HG03135 (cell line): ENCODE measurements at regions not wholly inside any gene's neighbourhood (a gene's known extent, or its start where the extent isn't known, plus 50 kb on each side); places are given as distances from the start of the nearest gene placed in this dataset.

Source experiments
- ATAC-seq: cut with Tn5 transposase; IDR thresholded peaks from one replicate; pipeline ENCODE4 v1.9.1; 2021; ENCODE audit warnings: mild to moderate bottlenecking, moderate library complexity; ENCODE audit not compliant: unreplicated experiment

DNA sequence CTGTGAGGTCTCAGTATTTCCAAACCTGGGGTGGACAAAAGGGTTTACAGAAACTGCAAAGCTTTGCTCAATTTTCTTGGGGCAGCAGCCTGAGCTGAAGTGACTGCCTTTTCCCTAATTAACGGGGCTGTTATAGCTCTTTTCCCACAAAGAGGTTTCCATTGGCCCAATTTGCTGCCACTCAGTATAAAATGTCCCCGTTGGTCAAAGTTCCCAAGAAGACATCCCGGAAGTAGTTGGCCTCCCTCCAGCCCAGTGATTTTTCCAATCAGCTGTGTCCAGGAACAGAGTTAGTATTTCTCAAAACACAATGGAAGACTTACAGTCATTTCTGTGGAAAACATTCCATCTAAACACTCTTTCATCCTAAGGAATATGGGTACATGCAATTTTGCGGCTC is 643.6 kb downstream of the ACTL7B start:
- no peak for ATAC-seq

DNA sequence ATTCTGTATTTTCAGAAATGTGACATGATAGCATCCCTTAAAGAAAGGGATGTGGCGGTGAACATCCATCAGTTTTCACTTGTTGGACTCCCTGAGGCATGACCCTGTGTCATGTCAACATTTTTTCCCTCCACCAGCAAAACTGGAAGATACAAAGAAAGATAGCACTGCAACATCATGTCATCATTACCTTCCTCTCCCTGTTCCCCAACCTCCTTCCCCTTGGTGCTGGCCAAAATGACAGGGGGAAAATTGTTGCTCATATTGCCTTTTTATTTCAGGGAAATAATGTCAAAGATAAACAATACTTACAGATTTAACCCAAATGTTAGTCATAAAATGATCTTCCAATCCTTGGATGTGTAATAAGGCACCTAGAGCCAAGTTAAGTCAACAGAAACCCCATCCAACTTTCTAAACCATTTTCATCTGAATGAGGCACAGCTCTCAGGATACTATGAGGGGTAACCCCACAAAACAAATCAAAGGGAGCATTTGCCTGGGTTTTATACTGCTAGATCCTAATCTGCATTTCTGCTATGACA is 644.3 kb downstream of the ACTL7B start:
- ATAC-seq = no peak

DNA sequence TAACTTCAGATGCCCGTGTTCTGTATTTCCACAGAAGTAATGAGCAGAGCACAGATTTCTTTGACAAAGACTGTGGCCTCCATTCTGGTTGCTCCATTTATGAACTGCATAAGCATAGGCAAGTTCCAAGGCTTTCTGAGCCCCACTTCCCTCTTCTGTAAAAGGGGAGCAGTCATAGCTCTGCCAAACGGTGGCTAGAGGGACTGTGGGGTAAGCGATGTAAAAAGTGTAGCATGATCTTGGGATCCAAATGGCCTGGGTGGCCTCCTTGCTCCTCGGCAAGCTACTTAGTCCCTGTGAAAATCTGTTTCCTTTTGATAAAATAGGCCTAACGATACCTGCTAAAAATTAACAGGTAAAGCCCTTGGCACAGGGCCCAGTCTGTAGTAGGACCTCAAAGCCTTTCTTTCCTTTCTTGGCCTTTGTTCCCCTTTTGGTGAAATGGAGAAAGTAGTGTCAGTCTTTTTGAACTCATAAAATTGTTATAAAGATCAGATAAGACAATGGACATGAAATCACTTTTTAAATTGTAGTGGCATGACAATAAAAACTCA is 646.6 kb downstream of the ACTL7B start:
- ATAC-seq = no peak

DNA sequence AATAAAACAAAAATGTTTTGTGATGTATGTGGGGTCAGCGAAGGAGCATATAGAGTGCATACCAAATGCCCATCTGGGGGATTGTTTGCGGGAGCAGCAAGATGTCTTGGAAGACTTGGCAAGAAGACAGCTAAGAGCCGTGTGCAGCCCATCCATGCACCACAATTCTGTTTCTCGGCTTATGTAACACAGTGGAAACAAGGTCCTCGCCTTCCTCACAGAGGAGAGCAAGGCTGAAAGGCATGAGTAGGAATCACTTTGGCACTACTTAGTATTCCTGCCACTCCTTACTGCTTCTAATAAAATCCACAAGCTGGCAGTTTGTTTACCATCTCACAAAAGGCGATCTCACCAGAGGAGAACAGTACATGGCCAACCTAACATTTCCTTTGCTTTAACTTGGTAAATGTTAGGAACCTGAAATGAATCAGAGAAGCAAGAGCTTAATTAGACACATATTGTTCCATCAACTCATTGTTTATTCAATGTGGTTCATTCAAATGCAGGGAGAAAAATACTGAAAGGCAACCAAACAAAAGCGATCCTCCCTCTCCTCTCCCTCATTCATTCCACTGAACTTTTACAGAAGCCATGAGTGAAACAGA is 648.1 kb downstream of the ACTL7B start:
- no peak for ATAC-seq

DNA sequence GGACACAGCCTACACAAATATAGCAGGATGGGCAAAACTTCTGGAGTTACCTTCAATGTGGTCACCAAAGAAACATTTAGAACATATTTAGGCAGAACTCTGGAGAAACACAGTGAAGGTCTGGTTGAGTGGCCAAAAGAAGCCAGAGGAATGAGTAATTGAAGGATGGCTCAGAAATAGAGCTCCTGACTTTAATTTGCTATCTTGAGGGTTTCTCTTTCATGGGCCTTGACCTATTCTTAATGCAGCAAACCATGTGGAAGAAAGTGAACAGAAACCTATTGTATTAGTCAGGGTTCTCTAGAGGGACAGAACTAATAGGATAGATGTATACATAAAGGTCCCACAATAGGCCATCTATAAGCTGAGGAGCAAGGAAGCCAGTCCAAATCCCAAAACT is 650.5 kb downstream of the ACTL7B start:
- no peak for ATAC-seq

DNA sequence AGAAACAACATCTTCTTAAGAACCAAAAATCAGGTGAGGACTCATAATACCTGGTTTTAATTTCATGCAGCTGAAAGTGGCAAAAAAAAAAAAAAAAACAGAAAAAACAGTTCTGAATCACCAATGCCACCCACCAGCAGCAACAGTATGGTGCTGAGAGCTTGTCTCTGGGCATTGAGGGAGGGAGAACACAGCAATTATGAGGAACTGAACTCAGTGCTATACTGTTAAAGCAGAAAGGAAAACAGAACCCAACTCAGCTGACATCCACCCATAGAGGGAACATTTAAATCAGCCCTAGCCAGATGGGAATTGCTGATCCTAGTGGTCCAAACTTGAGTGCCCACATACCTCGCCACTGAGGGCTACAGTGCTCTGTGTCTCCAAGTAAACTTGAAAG is 657.9 kb downstream of the ACTL7B start:
- no peak for ATAC-seq

DNA sequence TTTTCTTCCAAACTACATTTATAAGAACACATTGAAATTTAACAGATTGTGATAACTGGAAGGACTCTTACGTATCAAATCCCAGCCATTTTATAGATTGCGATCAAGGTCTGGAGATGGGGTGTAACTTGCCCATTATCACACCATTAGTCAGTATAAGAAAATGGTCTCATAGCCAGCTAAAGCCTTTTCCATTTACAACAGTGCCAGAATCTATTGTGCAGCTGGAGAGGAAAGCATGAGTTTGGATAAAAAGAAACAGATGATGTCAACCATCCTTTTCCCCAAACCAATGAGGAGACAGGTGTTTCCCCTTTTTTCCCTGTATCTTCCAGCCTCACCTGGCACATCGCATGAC is 658.8 kb downstream of the ACTL7B start:
- no peak for ATAC-seq

DNA sequence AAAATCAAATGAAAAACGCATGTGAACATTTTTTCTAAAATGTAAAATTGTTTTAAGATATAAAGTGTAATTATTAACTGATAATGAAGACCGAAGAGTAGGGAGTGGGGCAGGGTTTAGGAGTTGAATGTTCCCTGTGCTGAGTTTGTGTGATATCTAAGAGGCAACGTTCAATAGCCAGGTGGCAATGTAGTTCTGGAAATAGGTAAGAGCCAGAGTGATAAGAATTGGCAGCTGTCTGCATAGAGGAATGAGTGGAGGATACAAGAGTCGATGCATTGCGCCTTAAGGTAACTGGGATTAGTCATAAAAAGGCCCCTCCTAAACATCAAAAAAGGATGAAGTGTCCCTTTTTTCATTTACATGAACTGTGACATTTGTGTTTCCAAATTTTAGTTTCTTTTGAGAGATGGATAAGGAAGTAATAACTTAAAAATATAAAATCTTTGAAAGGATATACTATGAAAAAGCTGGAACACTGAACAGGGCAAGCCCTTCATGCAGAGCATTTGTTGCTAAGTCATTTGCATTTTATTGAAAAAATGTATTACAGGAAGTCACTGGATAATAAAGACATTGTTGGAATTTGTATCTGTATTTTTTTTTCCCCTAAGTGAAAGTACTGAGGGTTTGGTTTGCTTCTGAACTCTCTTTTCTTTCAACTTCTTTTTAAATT is 659.3 kb downstream of the ACTL7B start:
- ATAC-seq = no peak

DNA sequence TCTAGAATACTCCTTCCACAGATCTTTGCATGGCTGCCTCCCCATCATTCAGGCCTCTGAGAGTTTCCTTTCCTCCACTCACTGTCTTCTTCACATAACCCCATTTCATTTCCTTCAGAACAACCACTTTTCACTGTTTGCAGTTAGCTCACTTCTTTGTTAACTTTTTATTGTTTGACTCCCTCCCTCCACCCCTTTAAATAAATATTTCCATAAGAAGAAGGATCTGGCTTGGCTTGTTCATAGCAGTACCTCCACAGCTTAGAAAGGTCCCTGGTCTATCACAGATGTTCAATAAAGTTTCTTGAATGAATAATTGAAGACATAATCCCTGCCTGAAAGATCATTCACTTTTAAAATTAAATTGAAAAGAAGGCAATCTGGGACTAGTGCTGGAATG is 661.6 kb downstream of the ACTL7B start:
- ATAC-seq = no peak

DNA sequence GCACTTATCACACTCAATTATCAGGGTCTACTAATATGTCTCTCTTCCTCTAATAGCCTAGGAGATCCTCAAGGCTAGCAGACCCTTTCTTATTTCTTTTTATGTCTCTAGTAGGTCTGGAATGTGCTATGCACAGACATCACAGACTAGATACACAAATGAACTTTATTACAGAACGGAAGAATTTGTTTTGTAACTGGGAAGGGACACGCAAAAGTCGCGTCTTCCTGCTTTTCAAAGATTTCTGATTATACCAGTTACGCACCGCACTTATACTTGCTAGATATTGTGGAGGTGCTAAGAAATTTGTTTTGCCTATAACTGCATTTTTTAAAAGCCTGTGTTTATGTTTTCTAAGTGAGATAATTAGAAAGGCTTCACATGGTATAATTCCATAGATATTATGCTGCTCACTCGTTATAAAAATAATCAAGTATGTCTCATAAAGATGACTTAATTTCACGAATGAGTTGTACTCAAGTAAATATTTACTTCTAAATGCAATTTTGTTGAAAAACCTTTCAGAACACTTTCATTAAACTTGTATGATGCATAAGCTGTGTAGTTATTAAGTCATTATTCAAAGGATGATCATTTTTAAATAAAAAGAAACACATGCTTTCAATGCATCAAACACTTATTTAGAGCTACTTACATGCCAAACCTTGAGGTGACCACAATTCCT is 662.6 kb downstream of the ACTL7B start:
- no peak for ATAC-seq

DNA sequence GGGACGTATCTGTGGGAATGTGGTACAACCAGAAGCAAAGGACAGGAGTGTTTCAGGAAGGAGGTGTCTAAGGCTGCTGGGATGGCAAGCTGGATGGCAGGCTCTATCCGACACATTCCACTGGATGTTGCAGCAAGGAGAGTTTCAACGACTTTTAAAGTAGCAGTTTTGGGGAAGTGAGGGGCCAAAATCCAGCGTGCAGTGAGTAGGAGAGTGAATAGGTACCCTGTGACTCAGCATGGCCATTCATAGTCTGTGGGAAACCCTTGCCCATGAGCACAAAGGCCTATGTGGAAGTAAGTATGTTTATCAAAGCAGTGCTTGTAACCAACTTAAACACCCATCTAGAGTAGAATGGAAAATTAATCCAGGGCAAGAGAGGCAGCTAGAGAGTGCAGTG is 664.7 kb downstream of the ACTL7B start:
- ATAC-seq = no peak

DNA sequence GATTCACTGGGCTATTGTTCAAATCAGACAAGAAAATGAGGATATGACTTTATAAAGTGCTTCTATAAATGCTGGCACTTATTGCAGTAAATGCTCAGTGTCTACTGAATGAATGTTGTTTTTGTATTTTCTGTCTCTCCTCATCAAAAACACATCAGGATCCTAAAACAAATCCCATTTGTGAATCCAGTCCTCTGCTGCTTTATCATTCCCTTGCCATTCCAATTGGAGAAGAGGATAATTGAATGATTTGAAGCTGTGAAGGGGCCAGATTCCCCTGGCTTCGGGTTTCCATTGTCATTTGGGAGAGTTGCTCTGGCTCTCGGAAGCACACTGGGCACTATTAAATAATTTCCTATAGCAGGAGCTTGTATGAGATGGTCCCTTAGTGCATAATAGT is 666.8 kb downstream of the ACTL7B start:
- ATAC-seq = no peak

DNA sequence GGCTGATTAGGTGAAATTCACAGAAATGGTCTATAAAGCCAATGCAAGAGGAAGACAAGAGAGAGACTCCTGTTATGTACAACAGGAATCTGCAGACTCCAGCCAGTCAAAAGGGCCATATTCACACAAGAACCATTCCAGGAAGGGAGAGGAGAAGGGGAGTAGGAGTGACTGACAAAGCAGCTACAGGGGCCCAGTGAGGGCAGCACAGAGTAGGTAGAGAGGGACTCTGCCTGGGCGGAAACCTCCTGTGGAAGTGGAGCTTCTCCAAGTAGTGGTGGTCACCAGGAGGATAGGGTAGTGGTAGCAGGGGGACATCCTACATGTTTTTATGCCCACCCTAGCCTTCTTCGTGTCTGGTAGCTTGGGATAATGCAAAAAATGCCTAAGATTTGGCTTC is 667.3 kb downstream of the ACTL7B start:
- no peak for ATAC-seq

DNA sequence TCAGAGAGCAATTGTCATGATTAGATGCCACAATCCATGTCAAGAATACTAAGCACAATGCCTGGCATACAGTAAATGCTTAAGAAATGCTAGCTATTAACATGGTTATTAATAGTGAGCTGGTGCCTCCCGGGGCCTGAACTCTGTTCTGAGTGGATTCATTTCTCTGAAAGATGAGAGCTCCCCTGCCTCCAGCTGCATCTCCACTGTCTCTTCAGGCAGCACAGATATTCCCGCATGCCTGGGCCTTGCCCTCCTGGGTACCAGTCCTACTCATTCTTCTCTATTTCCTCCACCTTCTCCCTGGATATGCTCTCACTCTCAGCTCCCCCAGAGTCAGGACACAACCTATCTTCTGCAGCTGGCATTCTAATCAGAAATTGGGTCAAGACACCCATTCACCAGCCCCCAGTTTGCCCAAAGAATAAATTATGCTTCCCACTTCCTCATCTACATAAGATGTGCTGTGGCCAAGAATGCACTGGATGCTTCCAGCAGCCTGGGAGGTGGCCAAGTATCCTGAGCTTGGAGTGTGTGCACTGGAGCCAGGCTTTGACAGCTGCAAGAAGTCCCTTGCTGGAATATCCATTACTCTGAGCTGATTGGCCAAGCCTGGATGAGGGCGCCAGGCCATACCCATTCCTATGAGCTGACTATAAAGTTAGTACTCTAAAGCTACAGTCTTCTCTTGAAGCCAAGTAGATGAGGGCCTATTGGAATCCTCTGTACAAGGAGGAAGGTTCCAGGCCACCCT is 669.0 kb downstream of the ACTL7B start:
- ATAC-seq = no peak

DNA sequence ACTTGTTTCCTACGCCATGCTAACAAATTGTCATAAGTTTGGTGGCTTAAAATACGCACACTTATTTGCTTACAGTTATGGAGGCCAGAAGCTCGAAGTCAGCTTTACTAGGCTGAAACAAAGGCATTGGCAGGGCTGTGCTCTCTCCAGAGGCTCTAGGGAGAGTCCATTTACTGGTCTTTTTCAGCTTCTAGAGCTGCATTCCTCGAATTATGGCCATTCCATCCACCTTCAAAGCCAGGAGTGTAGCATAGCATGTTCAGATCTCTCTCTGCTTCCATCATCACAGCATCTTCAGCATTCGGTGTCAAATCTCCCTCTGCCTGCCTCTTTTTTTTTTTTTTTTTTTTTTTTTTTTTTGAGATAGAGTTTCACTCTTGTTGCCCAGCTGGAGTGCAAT is 670.2 kb downstream of the ACTL7B start:
- no peak for ATAC-seq

DNA sequence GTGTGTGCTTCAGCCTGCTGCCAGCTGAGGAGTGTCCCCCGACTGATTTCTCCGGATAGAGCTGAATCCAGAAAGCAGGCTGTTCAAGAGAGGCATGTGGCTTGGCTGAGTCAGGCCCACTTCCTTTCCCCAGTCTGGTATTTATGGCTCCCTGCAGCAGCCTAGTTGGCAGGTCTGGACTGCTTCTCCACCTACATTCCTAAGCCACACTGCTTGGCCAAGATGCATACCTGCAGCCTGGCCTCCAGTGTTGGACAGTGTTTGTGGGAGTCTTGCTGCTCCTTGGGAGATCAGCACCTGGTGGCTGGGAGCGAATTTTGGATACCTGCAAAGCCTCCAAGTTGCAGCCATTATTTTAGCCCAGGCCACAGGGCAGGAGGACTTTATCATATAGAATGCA is 670.8 kb downstream of the ACTL7B start:
- ATAC-seq = no peak

DNA sequence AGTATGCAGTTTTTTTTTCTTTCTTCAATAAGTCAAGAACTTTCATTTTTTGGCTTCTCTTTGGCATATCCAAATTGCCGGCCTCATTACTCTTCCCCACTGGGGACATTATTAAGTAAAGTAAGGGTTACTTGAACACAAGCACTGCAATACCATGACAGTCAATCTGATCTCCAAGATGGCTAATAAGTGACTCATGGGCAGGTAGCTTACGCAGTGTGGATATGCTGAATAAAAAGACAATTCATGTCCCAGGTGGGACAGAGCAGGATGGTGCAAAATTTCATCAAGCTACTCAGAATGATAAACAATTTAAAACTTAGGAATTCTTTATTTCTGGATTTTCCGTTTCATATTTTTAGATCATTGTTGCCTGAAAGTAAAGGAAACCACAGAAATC is 671.8 kb downstream of the ACTL7B start:
- no peak for ATAC-seq

DNA sequence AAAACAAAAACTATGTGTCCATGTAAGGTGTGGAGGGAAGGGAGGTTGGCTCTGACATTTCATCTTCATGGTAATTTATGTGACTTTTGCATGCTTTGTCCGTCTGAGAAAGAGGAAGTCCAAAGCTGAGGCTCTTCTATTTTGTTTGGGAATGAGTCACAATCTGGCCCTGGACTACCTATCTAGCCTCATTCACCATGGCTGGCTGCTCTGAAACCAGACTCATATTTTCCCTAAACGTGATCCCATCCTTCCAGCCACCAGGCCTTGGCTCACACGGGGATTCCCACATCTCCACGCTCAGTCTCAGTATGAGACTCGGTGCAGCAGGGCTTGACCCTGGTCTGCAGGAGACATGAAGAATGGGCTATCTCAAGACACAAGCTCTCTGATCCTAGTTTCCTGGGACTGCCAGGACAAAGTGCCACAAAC is 672.8 kb downstream of the ACTL7B start:
- no peak for ATAC-seq

DNA sequence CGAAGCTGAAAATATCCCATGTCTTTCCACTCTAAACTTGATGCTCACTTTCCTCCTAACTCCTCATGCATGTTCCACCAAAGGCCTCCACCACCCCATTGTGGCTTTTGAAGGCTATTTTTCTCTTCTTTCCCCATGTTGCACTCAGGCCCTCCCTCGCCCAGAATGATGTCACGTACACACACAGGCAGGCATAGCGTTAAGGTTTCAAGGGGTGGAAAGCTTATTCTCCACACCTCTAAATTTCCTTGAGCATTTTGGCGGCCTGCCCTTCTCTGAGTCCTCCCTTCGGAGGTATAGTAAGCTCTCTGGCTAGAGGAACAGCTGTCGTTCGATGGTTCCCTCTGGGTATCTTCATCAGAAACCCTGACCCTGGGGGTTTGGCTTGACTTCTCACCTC is 673.5 kb downstream of the ACTL7B start:
- no peak for ATAC-seq

DNA sequence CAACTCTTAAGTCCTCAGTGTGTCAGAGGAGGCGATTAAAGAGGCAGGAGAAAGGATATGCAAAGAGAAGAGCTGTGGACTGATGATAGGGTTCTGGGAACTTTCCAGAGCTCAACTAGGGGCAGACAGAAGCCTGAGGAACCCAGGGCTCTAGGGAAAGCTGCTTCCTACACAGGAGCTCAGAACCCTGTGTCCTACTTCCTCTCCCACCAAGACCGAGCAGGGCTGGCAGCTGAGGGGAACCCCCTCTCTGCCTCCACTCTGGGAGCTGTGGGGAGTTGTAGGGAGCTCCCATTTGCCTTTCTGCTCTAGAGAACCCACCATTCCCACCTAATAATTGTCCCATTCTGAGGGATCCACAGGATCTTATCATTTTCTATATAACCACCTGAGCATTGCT is 674.3 kb downstream of the ACTL7B start:
- no peak for ATAC-seq

DNA sequence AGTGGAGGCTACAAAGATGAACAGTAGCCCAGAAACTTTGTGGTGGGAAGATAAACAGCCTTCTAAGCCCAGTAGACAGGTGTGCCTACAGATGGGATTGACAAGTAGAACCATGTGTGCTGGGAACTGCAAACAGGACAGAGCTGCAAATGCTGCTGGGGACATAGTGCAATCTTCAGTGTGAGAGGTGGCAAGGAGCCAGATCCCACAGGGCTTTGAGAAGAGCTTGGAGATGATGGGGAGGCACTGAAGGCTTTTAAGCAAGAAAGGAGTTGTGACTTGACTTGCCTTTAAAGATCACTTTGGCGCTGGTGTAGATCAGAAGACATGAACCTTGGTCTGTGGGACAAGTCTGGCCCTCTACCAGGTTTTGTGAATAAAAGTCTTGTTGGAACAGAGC is 675.2 kb downstream of the ACTL7B start:
- ATAC-seq = no peak
